B cell (primary cell): ENCODE measurements at regions not wholly inside any gene's neighbourhood (a gene's known extent, or its start where the extent isn't known, plus 50 kb on each side); places are given as distances from the start of the nearest gene placed in this dataset.

ENCODE experiments used
- ATAC-seq: fragments of 200-7000 bp; cut with Tn5 transposase; one replicate; pipeline ENCODE4 v1.10.0; 2021; ENCODE audit warnings: low read depth, mild to moderate bottlenecking, moderate number of reproducible peaks, moderate library complexity
- CTCF ChIA-PET: fragments of 350-600 bp; sonication (Branson Sonifier 250); formaldehyde crosslinking; loops from one replicate; lab custom pipeline; 2021; ENCODE audit warnings: antibody characterized with exemption, inconsistent platforms; lab: Charles Lee
- POLR2A ChIA-PET: fragments of 350-600 bp; sonication (Branson Sonifier 250); formaldehyde crosslinking; loops from one replicate; lab custom pipeline; 2021; ENCODE audit warnings: antibody characterized with exemption; lab: Charles Lee
- DNase-seq: peaks from one replicate; pipeline ENCODE4 v3.0.0; 2013
- H2AFZ ChIP-seq: 2 replicates; pipeline ENCODE4 v1.6.1; 2012; ENCODE audit warnings: mild to moderate bottlenecking, low read depth, low read length; ENCODE audit not compliant: insufficient read depth, poor library complexity, severe bottlenecking
- H3K27ac ChIP-seq, 2 donors: 1 replicate in 1 of 2; 2 replicates in 1 of 2; pipeline ENCODE4 v1.5.1; 2012 to 2013; ENCODE audit warnings: low read length in 2 of 2, mild to moderate bottlenecking in 2 of 2, moderate library complexity in 1 of 2
- H3K27me3 ChIP-seq, 4 experiments: fragments of 200-600 bp in 1 of 4; sonication (generic) in 1 of 4; replicated peaks in 1 of 4; 1 replicate in 2 of 4; 2 replicates in 2 of 4; pipeline versions ENCODE4 v1.6.1 to v1.7.0; 2013 to 2016; ENCODE audit warnings: low read length in 3 of 4, mild to moderate bottlenecking in 2 of 4, mixed read lengths in 1 of 4, moderate library complexity in 1 of 4; ENCODE audit not compliant: insufficient read depth in 4 of 4, control insufficient read depth in 3 of 4; ENCODE audit errors: control extremely low read depth in 1 of 4
- H3K36me3 ChIP-seq, 2 experiments: replicated peaks in 1 of 2; 1 replicate in 1 of 2; 2 replicates in 1 of 2; pipeline versions ENCODE4 v1.6.1 to v1.7.1; 2013; ENCODE audit warnings: low read length in 1 of 2; ENCODE audit not compliant: insufficient read depth in 2 of 2, control insufficient read depth in 1 of 2; ENCODE audit errors: control extremely low read depth in 1 of 2, extremely low read depth in 1 of 2
- H3K4me1 ChIP-seq, 2 donors: fragments of 200-600 bp in 1 of 2; sonication (generic) in 1 of 2; 1 replicate in 1 of 2; 2 replicates in 1 of 2; pipeline versions ENCODE4 v1.5.1 to v1.6.1; 2013 to 2017; ENCODE audit warnings: low read length in 2 of 2; ENCODE audit not compliant: control insufficient read depth in 2 of 2, insufficient read depth in 2 of 2
- H3K4me2 ChIP-seq: replicated peaks from 2 replicates; pipeline ENCODE3; 2012; ENCODE audit warnings: mild to moderate bottlenecking, low read depth, low read length; ENCODE audit not compliant: poor library complexity, severe bottlenecking
- H3K4me3 ChIP-seq, 5 experiments: fragments of 200-600 bp in 1 of 5; sonication (generic) in 1 of 5; 1 replicate in 3 of 5; 2 replicates in 2 of 5; pipeline versions ENCODE4 v1.5.1 to v1.7.0; 2011 to 2016; ENCODE audit warnings: low read length in 4 of 5, mild to moderate bottlenecking in 4 of 5, low read depth in 2 of 5, control low read depth in 1 of 5, moderate library complexity in 1 of 5; ENCODE audit not compliant: insufficient read depth in 1 of 5; ENCODE audit errors: control extremely low read depth in 1 of 5, extremely low read depth in 1 of 5
- H3K79me2 ChIP-seq: fragments of 200-600 bp; sonication (generic); one replicate; pipeline ENCODE4 v1.6.0; 2016; ENCODE audit warnings: low read length; ENCODE audit not compliant: control insufficient read depth, insufficient read depth
- H3K9ac ChIP-seq: fragments of 200-600 bp; sonication (generic); 2 replicates; pipeline ENCODE4 v1.6.1; 2017; ENCODE audit warnings: mild to moderate bottlenecking, low read length, moderate library complexity
- H3K9me3 ChIP-seq, 3 donors: one replicate each; pipeline versions ENCODE4 v1.6.1 to v1.7.1; 2013; ENCODE audit warnings: low read length in 2 of 3; ENCODE audit not compliant: control insufficient read depth in 2 of 3, insufficient read depth in 1 of 3; ENCODE audit errors: control extremely low read depth in 1 of 3
- H4K20me1 ChIP-seq: 2 replicates; pipeline ENCODE4 v1.6.0; 2012; ENCODE audit warnings: mild to moderate bottlenecking, low read length; ENCODE audit not compliant: insufficient read depth, control insufficient read depth, poor library complexity, severe bottlenecking
- H3K27ac Mint-ChIP-seq: one replicate; pipeline ENCODE4 v1.8.0; 2021; ENCODE audit warnings: mixed read lengths
- H3K27me3 Mint-ChIP-seq: one replicate; pipeline ENCODE4 v1.8.0; 2021; ENCODE audit warnings: mixed read lengths
- H3K4me1 Mint-ChIP-seq: one replicate; pipeline ENCODE4 v1.8.0; 2021; ENCODE audit warnings: mixed read lengths
- H3K4me3 Mint-ChIP-seq: one replicate; pipeline ENCODE4 v1.8.0; 2021; ENCODE audit warnings: mixed read lengths
- H3K9me3 Mint-ChIP-seq: one replicate; pipeline ENCODE4 v1.8.0; 2022; ENCODE audit warnings: mixed read lengths; ENCODE audit not compliant: insufficient read depth
- CTCF ChIP-seq: fragments of 200-600 bp; IDR thresholded peaks from one replicate; pipeline ENCODE4 v1.8.0; 2022; ENCODE audit warnings: antibody characterized with exemption, mild to moderate bottlenecking
- EZH2 ChIP-seq: IDR thresholded peaks from 2 replicates; pipeline ENCODE4 v1.6.1; 2012; ENCODE audit warnings: borderline replicate concordance, low read depth, mild to moderate bottlenecking, moderate library complexity, low read length; ENCODE audit not compliant: insufficient read depth, poor library complexity, severe bottlenecking
- WGBS: methylation state at CpG from one replicate; pipeline ENCODE4 v1.1.5; 2013; ENCODE audit warnings: missing lambda C conversion rate; ENCODE audit not compliant: insufficient coverage; 5-methylcytosine and 5-hydroxymethylcytosine counted together
- intact Hi-C: fragments of 100-400 bp; cut with micrococcal nuclease; formaldehyde crosslinking; loops from one replicate; pipeline ENCODE4 v1.10.0; 2022

DNA sequence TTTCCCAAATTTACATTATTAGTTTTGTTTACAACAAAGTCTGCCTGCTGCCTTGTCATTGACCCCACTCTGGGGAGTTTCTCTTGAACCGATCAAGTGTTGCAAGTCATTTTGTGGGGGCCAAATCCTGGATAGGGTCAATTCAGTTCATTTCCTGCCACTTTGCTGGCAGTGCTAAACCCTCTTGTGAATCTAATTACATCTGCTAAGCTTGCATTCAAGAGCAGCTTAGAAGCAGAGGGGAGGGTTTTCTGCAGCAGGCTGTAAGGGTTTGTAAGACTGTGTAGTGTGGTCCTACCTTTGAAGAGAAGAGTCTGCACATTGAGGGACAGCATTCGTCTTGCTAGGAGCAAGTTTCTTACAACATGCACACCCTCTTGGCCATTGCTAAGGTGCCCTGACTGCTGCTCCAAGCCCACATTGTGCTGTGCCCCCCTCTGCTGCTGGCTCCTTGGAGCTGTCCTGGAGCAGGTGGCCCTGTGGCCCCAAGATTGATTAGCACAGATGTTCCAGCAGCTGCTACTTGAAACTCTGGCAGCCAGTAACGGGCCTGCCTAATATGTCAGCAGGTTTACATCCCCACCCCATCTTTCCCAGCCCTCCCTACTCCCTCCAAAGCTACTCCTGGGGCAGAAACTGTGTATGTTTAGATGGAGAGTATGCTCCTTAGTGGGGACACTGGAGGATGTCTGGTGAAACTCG is 174.5 kb upstream of the USP9Y start:
- H4K20me1 ChIP-seq, result no peaks in the 10 kb centered on the region
- no peaks in the 10 kb centered on the region for H3K27me3 Mint-ChIP-seq
- H3K79me2 ChIP-seq, result no peaks in the 10 kb centered on the region
- H3K4me3 Mint-ChIP-seq, result no peak overlapping the region
- whole genome bisulfite sequencing, result no CpG with 5 or more reads among the region's 4 CpGs
- ChIA-PET POLR2A (interaction anchor here (0.6 kb wide), 1 partner anchor 182 kb away, joined by 3 read pairs; no protein-coding TSS in a partner anchor), CTCF (no interaction called here)
- no peaks in the 10 kb centered on the region for H3K9me3 ChIP-seq
- intact Hi-C loops, result no loop called here
- ATAC-seq (no peak), DNase-seq (no peak)
- H3K4me2 ChIP-seq, result no peak overlapping the region
- peaks cover 7% of the 10 kb centered on the region for H3K4me1 Mint-ChIP-seq
- no peak overlapping the region for H3K9ac ChIP-seq
- no peaks in the 10 kb centered on the region for H3K9me3 Mint-ChIP-seq
- H2AFZ ChIP-seq, result no peak overlapping the region
- no peak overlapping the region for H3K27ac Mint-ChIP-seq
- no peak overlapping the region for H3K27ac ChIP-seq
- peaks cover 0 to 4% of the 10 kb centered on the region in 2 donors for H3K4me1 ChIP-seq
- H3K4me3 ChIP-seq, result no peak overlapping the region
- TF ChIP-seq CTCF (no peak), EZH2 (no peak)
- no peaks in the 10 kb centered on the region for H3K36me3 ChIP-seq
- no peaks in the 10 kb centered on the region for H3K27me3 ChIP-seq

GRCh38 chrY:12537226-12537854 is 163.7 kb upstream of the USP9Y start:
- 9% methylated on average over 34 of the region's 46 CpGs for WGBS
- intact Hi-C loops, result no loop called here
- TF ChIP-seq EZH2, result no peak
- no peak for TF ChIP-seq CTCF
- ATAC-seq (no peak), DNase-seq (peak; percentile 9)
- H3K4me2 ChIP-seq, result no peak overlapping the region
- Mint-ChIP-seq H3K9me3 (no peaks in the 10 kb centered on the region), H3K27me3 (peaks cover 5% of the 10 kb centered on the region), H3K27ac (no peak overlapping the region), H3K4me1 (peaks cover 2% of the 10 kb centered on the region), H3K4me3 (peak overlapping the region; percentile 70)
- H3K27ac ChIP-seq, result no peak overlapping the region
- ChIA-PET POLR2A (no interaction called here), CTCF (no interaction called here)
- no peak overlapping the region for H2AFZ ChIP-seq
- no peaks in the 10 kb centered on the region for H3K79me2 ChIP-seq
- no peaks in the 10 kb centered on the region for H4K20me1 ChIP-seq
- H3K27me3 ChIP-seq, result no peaks in the 10 kb centered on the region
- H3K9me3 ChIP-seq, result no peaks in the 10 kb centered on the region
- H3K4me3 ChIP-seq, result no peak overlapping the region
- peaks cover 0 to 2% of the 10 kb centered on the region in 2 donors for H3K4me1 ChIP-seq
- no peaks in the 10 kb centered on the region for H3K36me3 ChIP-seq
- no peak overlapping the region for H3K9ac ChIP-seq
